Mammary epithelial cell (primary cell): ENCODE measurements at regions not wholly inside any gene's neighbourhood (a gene's known extent, or its start where the extent isn't known, plus 50 kb on each side); places are given as distances from the start of the nearest gene placed in this dataset.

Experiments
- CTCF ChIP-seq, 2 donors: IDR thresholded peaks in 1 of 2; conservative IDR thresholded peaks in 1 of 2; 2 replicates each; pipeline ENCODE4 v1.5.1; 2011 to 2012; ENCODE audit warnings: inconsistent platforms in 2 of 2, low read length in 2 of 2, mild to moderate bottlenecking in 2 of 2, control low read depth in 1 of 2, low read depth in 1 of 2; ENCODE audit not compliant: insufficient read depth in 1 of 2; ENCODE audit errors: extremely low read depth in 1 of 2
- EZH2 ChIP-seq: IDR thresholded peaks from 2 replicates; pipeline ENCODE4 v1.6.1; 2012; ENCODE audit warnings: low read length, inconsistent platforms, borderline replicate concordance

GRCh38 chr4:122041312-122041711 is 89.5 kb upstream of the TRPC3 start:
- no peak for TF ChIP-seq CTCF (conservative IDR thresholded peaks at IDR 0.05 in 1 of 2, IDR thresholded peaks at IDR 0.05 in 1 of 2; ENCODE audit: extremely low read depth in 1 of 2, insufficient read depth in 1 of 2, low read depth in 1 of 2, low read length in 2 of 2)
- TF ChIP-seq EZH2, result no peak
